ENCODE measurements at regions not wholly inside any gene's neighbourhood (a gene's known extent, or its start where the extent isn't known, plus 50 kb on each side); places are given as distances from the start of the nearest gene placed in this dataset.

GRCh38 chrX:22396408-22396807, 123.7 kb downstream of the CBLL2 start:
- H4K20me1 ChIP-seq (replicated peaks; ENCODE audit: control insufficient read depth, extremely low read depth, insufficient read depth, low read length), result no peaks in the 10 kb centered on the region
- peak; percentile 75 for FAIRE-seq
- no peak overlapping the region for H3K4me3 ChIP-seq (replicated peaks in 1 of 3; ENCODE audit: insufficient read depth in 1 of 3, low read depth in 1 of 3, low read length in 3 of 3)
- TF ChIP-seq MAX (IDR thresholded peaks at IDR 0.05; ENCODE audit: insufficient read depth, insufficient read length) (no peak), JUN (IDR thresholded peaks at IDR 0.05; ENCODE audit: borderline replicate concordance, insufficient read depth, insufficient read length, low read depth) (no peak), GATA2 (IDR thresholded peaks at IDR 0.05; ENCODE audit: insufficient read depth, insufficient read length, low read depth, low read length) (no peak), EZH2 (IDR thresholded peaks at IDR 0.05; ENCODE audit: borderline replicate concordance, low read depth, low read length, severe bottlenecking) (no peak), FOS (IDR thresholded peaks at IDR 0.05; ENCODE audit: borderline replicate concordance, insufficient read depth, low read length) (no peak), POLR2A (IDR thresholded peaks at IDR 0.05; ENCODE audit: low read depth, low read length) (no peak), CTCF (IDR thresholded peaks at IDR 0.05; ENCODE audit: extremely low read depth in 1 of 2, insufficient read depth in 1 of 2, low read depth in 1 of 2, low read length in 2 of 2) (no peak), POLR2AphosphoS5 (IDR thresholded peaks at IDR 0.05; ENCODE audit: insufficient read depth, low read depth, low read length) (no peak), MYC (IDR thresholded peaks at IDR 0.05; ENCODE audit: low read depth, low read length) (no peak)
- H3K9me1 ChIP-seq (replicated peaks; ENCODE audit: control insufficient read depth, extremely low read depth, insufficient read depth, low read length), result no peaks in the 10 kb centered on the region
- H3K36me3 ChIP-seq (ENCODE audit: control insufficient read depth in 2 of 2, extremely low read depth in 1 of 2, insufficient read depth in 2 of 2, low read length in 2 of 2), result no peaks in the 10 kb centered on the region
- ChIA-PET CTCF (no interaction called here), POLR2A (no interaction called here)
- no peaks in the 10 kb centered on the region for H3K27me3 ChIP-seq (ENCODE audit: control insufficient read depth in 2 of 2, insufficient read depth in 2 of 2, low read length in 2 of 2)
- BruUV-seq (replicated peaks), result no TSS peak
- dilution Hi-C loops (cut with MboI; ENCODE audit: extremely low pct_ligation_motif_present, low sequenced_read_pairs), result no loop called here
- H2AFZ ChIP-seq (ENCODE audit: low read depth, low read length), result no peak overlapping the region
- no peak overlapping the region for H3K4me2 ChIP-seq (ENCODE audit: insufficient read depth, low read length)
- no peaks in the 10 kb centered on the region for H3K9me3 ChIP-seq (replicated peaks; ENCODE audit: control insufficient read depth, insufficient read depth, low read length)
- intact Hi-C loops (cut with micrococcal nuclease), result no loop called here
- DNase-seq (ENCODE audit: low read depth, low spot score), result no peak
- H3K79me2 ChIP-seq (ENCODE audit: control insufficient read depth, insufficient read depth, low read length), result no peaks in the 10 kb centered on the region
- H3K27ac ChIP-seq (ENCODE audit: insufficient read depth, low read depth, low read length), result no peak overlapping the region
- H3K9ac ChIP-seq (replicated peaks; ENCODE audit: extremely low read depth, insufficient read depth, low read length), result no peak overlapping the region
- peaks cover 6% of the 10 kb centered on the region for H3K4me1 ChIP-seq (ENCODE audit: control insufficient read depth, extremely low read depth, insufficient read depth, low read length)
